Lower leg skin (tissue), 3 donors: ENCODE measurements at regions not wholly inside any gene's neighbourhood (a gene's known extent, or its start where the extent isn't known, plus 50 kb on each side); places are given as distances from the start of the nearest gene placed in this dataset.

Experiments
- CTCF ChIP-seq, 3 donors: fragments of 450-650 bp; IDR thresholded peaks; one replicate each; pipeline ENCODE4 v1.5.1; 2016; ENCODE audit warnings: antibody characterized with exemption in 3 of 3, mild to moderate bottlenecking in 3 of 3, moderate library complexity in 2 of 3
- POLR2A ChIP-seq, 2 donors: fragments of 450-650 bp; IDR thresholded peaks; one replicate each; pipeline ENCODE4 v1.6.1; 2016 to 2017; ENCODE audit warnings: antibody characterized with exemption in 2 of 2, mild to moderate bottlenecking in 1 of 2, moderate library complexity in 1 of 2

- TF ChIP-seq CTCF (IDR thresholded peaks at IDR 0.05) (no peak), POLR2A (IDR thresholded peaks at IDR 0.05) (no peak)
Measured at GRCh38 chr6:98639089-98639635, 195.2 kb upstream of the POU3F2 start.
